Endothelial cell of umbilical vein (primary cell): ENCODE measurements at regions not wholly inside any gene's neighbourhood (a gene's known extent, or its start where the extent isn't known, plus 50 kb on each side); places are given as distances from the start of the nearest gene placed in this dataset.

Experiments used
- BruUV-seq: library from RNA; stranded (reverse); fragments of 400-500 nt; replicated peaks from 2 replicates; lab custom pipeline; 2021; lab: Mats Ljungman, UMichigan
- CTCF ChIA-PET: fragments of 300-600, 350-600 bp; sonication (Branson Sonifier 250); formaldehyde crosslinking; loops from one replicate; lab custom pipeline; 2021; ENCODE audit warnings: antibody characterized with exemption, inconsistent platforms; lab: Charles Lee
- POLR2A ChIA-PET: fragments of 300-600, 350-600 bp; sonication (Branson Sonifier 250); formaldehyde crosslinking; loops from one replicate; lab custom pipeline; 2021; ENCODE audit warnings: antibody characterized with exemption, inconsistent platforms; lab: Charles Lee
- DNase-seq: peaks from one replicate; pipeline ENCODE4 v3.0.0-alpha.2; 2011; ENCODE audit warnings: low read depth, low spot score
- FAIRE-seq: peaks from 2 replicates; lab custom pipeline; 2011; peaks lifted over from hg19 to GRCh38; lab: Jason Lieb, UNC
- H2AFZ ChIP-seq: 2 replicates; pipeline ENCODE4 v1.6.0; 2012; ENCODE audit warnings: low read depth, low read length, control low read depth, inconsistent platforms
- H3K27ac ChIP-seq: 2 replicates; pipeline ENCODE4 v1.5.1; 2011; ENCODE audit warnings: low read depth, mild to moderate bottlenecking, control low read depth, low read length, moderate library complexity; ENCODE audit not compliant: insufficient read depth
- H3K27me3 ChIP-seq, 2 experiments: 2 replicates each; pipeline versions ENCODE4 v1.6.0 to v1.6.1; 2011; ENCODE audit warnings: low read length in 2 of 2, mixed read lengths in 1 of 2; ENCODE audit not compliant: control insufficient read depth in 2 of 2, insufficient read depth in 2 of 2
- H3K36me3 ChIP-seq, 2 experiments: 2 replicates in 1 of 2; 3 replicates in 1 of 2; pipeline ENCODE4 v1.5.1; 2011; ENCODE audit warnings: low read length in 2 of 2, mild to moderate bottlenecking in 1 of 2, moderate library complexity in 1 of 2; ENCODE audit not compliant: control insufficient read depth in 2 of 2, insufficient read depth in 2 of 2; ENCODE audit errors: extremely low read depth in 1 of 2
- H3K4me1 ChIP-seq: 3 replicates; pipeline ENCODE4 v1.5.1; 2011; ENCODE audit warnings: mild to moderate bottlenecking, low read length; ENCODE audit not compliant: control insufficient read depth, insufficient read depth; ENCODE audit errors: extremely low read depth
- H3K4me2 ChIP-seq: 2 replicates; pipeline ENCODE4 v1.6.1; 2011; ENCODE audit warnings: low read length, control low read depth, mixed read lengths; ENCODE audit not compliant: insufficient read depth
- H3K4me3 ChIP-seq, 3 experiments: fragments of 200-600 bp in 1 of 3; sonication (generic), shearing (Covaris generic) in 1 of 3; replicated peaks in 1 of 3; 2 replicates each; pipeline ENCODE4 v1.5.1; 2011 to 2016; ENCODE audit warnings: control low read depth in 3 of 3, low read length in 3 of 3, mild to moderate bottlenecking in 2 of 3, inconsistent platforms in 1 of 3, low read depth in 1 of 3, moderate library complexity in 1 of 3; ENCODE audit not compliant: insufficient read depth in 1 of 3
- H3K79me2 ChIP-seq: 2 replicates; pipeline ENCODE4 v1.6.0; 2012; ENCODE audit warnings: low read length, inconsistent platforms; ENCODE audit not compliant: control insufficient read depth, insufficient read depth
- H3K9ac ChIP-seq: replicated peaks from 2 replicates; pipeline ENCODE3; 2011; ENCODE audit warnings: low read length, control low read depth; ENCODE audit not compliant: insufficient read depth; ENCODE audit errors: extremely low read depth
- H3K9me1 ChIP-seq: replicated peaks from 3 replicates; pipeline ENCODE4 v1.6.0; 2011; ENCODE audit warnings: mild to moderate bottlenecking, low read length; ENCODE audit not compliant: control insufficient read depth, insufficient read depth; ENCODE audit errors: extremely low read depth
- H3K9me3 ChIP-seq: replicated peaks from 2 replicates; pipeline ENCODE4 v1.5.1; 2012; ENCODE audit warnings: low read length, inconsistent platforms; ENCODE audit not compliant: control insufficient read depth, insufficient read depth
- H4K20me1 ChIP-seq: replicated peaks from 2 replicates; pipeline ENCODE3; 2011; ENCODE audit warnings: mild to moderate bottlenecking, low read length; ENCODE audit not compliant: control insufficient read depth, insufficient read depth; ENCODE audit errors: extremely low read depth
- CTCF ChIP-seq, 2 donors: IDR thresholded peaks; 1 replicate in 1 of 2; 2 replicates in 1 of 2; pipeline ENCODE4 v1.5.1; 2011; ENCODE audit warnings: low read length in 2 of 2, mild to moderate bottlenecking in 2 of 2, moderate library complexity in 2 of 2, control low read depth in 1 of 2, inconsistent platforms in 1 of 2, low read depth in 1 of 2; ENCODE audit not compliant: insufficient read depth in 1 of 2; ENCODE audit errors: extremely low read depth in 1 of 2
- EZH2 ChIP-seq: IDR thresholded peaks from 2 replicates; pipeline ENCODE4 v1.6.1; 2012; ENCODE audit warnings: borderline replicate concordance, low read depth, mild to moderate bottlenecking, moderate library complexity, low read length, inconsistent platforms; ENCODE audit not compliant: severe bottlenecking
- FOS ChIP-seq: IDR thresholded peaks from 2 replicates; pipeline ENCODE4 v1.6.1; 2011; ENCODE audit warnings: mild to moderate bottlenecking, low read length, moderate library complexity, borderline replicate concordance; ENCODE audit not compliant: insufficient read depth
- GATA2 ChIP-seq: IDR thresholded peaks from 2 replicates; pipeline ENCODE4 v1.7.0; 2011; ENCODE audit warnings: low read depth, mild to moderate bottlenecking, moderate library complexity, mixed read lengths, low read length; ENCODE audit not compliant: insufficient read length, insufficient read depth
- JUN ChIP-seq: IDR thresholded peaks from 2 replicates; pipeline ENCODE4 v1.6.1; 2011; ENCODE audit warnings: borderline replicate concordance, low read depth; ENCODE audit not compliant: insufficient read length, insufficient read depth
- MYC ChIP-seq: IDR thresholded peaks from one replicate; pipeline ENCODE4 v1.6.1; 2011; ENCODE audit warnings: mild to moderate bottlenecking, low read depth, low read length
- POLR2A ChIP-seq: IDR thresholded peaks from 2 replicates; pipeline ENCODE4 v1.6.1; 2012; ENCODE audit warnings: low read depth, mild to moderate bottlenecking, control low read depth, low read length
- POLR2AphosphoS5 ChIP-seq: IDR thresholded peaks from 2 replicates; pipeline ENCODE4 v1.6.1; 2012; ENCODE audit warnings: low read depth, mild to moderate bottlenecking, control low read depth, low read length, moderate library complexity; ENCODE audit not compliant: insufficient read depth
- dilution Hi-C: fragments of 300-500 bp; cut with MboI; formaldehyde crosslinking; loops from one replicate; pipeline ENCODE4 v1.15.0; 2019; ENCODE audit warnings: low sequenced_read_pairs; ENCODE audit not compliant: extremely low pct_ligation_motif_present
- intact Hi-C: fragments of 100-400 bp; cut with micrococcal nuclease; formaldehyde crosslinking; loops from one replicate; pipeline ENCODE4 v1.10.0; 2022
- TF ChIP-seq, protein P1 (sequence below): IDR thresholded peaks from 2 replicates; pipeline ENCODE4 v1.6.1; 2011; ENCODE audit not compliant: insufficient read depth, insufficient read length

DNA sequence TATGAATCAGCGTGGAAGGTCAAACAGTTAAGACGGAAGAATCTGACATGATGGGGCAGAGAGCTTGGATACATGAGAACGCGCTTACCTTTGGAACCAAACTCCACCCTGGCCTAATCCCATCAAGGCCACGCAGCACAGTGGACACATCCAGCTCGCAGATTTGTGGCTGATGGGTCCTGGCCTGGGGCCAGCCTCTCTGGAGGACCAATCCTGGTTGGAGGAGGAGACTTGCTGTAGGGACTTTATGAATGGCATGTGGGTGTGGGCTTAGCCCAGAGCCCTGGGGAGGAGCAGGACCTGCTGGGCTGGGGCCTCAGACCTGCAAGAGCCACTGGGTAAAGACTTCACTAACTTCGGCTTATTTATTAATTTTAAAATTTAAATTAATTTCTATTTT, 73.4 kb upstream of the ANKRD34C start:
- Histone ChIP-seq H3K4me3 (no peak overlapping the region), H3K36me3 (no peaks in the 10 kb centered on the region), H3K79me2 (no peaks in the 10 kb centered on the region), H4K20me1 (no peaks in the 10 kb centered on the region), H3K27me3 (peaks cover 0 to 3% of the 10 kb centered on the region in 2 experiments), H3K27ac (no peak overlapping the region), H3K4me1 (no peaks in the 10 kb centered on the region), H3K9me3 (no peaks in the 10 kb centered on the region), H3K9me1 (no peaks in the 10 kb centered on the region), H3K9ac (no peak overlapping the region), H2AFZ (no peak overlapping the region), H3K4me2 (no peak overlapping the region)
- FAIRE-seq (no peak), DNase-seq (no peak)
- CTCF ChIA-PET = interaction anchor here (1.4 to 3.7 kb wide), 3 partner anchors 9 to 25 kb away, joined by 4 to 15 read pairs (median 5); no protein-coding TSS in a partner anchor
- POLR2A ChIA-PET = no interaction called here
- dilution Hi-C loops = no loop called here
- BruUV-seq = no TSS peak
- TF ChIP-seq EZH2 (no peak), FOS (no peak), JUN (no peak), CTCF (IDR thresholded peaks at IDR 0.05; ENCODE audit: extremely low read depth in 1 of 2, insufficient read depth in 1 of 2, low read depth in 1 of 2, low read length in 2 of 2) (no peak), POLR2A (no peak), MYC (no peak), GATA2 (no peak), POLR2AphosphoS5 (no peak)
- TF ChIP-seq, protein P1, sequence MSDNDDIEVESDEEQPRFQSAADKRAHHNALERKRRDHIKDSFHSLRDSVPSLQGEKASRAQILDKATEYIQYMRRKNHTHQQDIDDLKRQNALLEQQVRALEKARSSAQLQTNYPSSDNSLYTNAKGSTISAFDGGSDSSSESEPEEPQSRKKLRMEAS = no peak
- intact Hi-C loops = no loop called here
